ENCODE measurements at regions not wholly inside any gene's neighbourhood (a gene's known extent, or its start where the extent isn't known, plus 50 kb on each side); places are given as distances from the start of the nearest gene placed in this dataset.

DNA sequence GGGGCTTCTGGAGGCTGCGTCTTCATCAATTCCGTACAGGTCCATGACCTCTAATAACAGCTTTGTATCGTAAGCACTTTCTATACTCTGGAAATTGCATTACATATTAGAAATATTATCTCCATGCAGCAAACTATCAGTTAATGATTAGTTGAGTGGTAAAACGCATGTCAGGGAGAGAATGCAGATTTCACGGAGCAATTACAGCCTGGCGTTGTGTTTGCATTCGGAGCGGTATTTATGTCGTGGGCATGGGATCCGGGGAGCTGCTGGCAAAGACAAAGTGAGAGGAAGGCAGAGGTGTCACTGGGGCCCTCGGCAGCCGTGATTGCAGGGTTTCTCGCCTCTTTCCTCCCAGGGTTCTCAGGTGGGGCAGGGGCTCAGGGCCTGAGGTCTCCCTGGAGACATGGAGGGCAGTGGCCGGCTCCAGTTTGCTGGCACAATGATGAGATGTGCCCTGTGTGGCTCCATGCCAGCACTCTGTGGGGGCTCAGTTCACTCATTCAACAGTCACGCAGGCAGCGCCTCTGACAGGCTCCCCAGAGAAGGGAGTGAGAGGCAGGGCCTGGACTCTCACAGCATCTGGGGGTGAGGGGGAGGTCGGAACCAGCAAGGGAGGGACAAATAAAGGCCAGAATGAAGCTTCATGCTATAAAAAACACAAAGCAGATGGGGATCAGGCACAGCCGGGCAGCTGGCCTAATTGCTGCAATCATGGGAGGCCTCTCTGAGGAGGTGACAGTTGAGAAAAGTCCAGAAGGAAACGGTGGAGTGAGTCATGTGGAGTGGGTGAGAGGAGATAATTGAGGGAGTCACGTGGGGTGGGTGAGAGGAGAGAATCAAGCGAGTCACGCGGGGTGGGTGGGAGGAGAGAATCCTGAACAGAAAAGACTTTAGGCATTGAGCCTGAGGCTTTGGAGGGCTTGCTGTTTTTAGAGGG is 1002.7 kb downstream of the BRD1 start:
- no peaks in the 10 kb centered on the region for H3K36me3 ChIP-seq (ENCODE audit: control insufficient read depth, insufficient read depth, low read length)
- TF ChIP-seq, protein P1, sequence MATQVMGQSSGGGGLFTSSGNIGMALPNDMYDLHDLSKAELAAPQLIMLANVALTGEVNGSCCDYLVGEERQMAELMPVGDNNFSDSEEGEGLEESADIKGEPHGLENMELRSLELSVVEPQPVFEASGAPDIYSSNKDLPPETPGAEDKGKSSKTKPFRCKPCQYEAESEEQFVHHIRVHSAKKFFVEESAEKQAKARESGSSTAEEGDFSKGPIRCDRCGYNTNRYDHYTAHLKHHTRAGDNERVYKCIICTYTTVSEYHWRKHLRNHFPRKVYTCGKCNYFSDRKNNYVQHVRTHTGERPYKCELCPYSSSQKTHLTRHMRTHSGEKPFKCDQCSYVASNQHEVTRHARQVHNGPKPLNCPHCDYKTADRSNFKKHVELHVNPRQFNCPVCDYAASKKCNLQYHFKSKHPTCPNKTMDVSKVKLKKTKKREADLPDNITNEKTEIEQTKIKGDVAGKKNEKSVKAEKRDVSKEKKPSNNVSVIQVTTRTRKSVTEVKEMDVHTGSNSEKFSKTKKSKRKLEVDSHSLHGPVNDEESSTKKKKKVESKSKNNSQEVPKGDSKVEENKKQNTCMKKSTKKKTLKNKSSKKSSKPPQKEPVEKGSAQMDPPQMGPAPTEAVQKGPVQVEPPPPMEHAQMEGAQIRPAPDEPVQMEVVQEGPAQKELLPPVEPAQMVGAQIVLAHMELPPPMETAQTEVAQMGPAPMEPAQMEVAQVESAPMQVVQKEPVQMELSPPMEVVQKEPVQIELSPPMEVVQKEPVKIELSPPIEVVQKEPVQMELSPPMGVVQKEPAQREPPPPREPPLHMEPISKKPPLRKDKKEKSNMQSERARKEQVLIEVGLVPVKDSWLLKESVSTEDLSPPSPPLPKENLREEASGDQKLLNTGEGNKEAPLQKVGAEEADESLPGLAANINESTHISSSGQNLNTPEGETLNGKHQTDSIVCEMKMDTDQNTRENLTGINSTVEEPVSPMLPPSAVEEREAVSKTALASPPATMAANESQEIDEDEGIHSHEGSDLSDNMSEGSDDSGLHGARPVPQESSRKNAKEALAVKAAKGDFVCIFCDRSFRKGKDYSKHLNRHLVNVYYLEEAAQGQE (IDR thresholded peaks at IDR 0.05; ENCODE audit: insufficient read depth in 1 of 2, low read depth in 2 of 2, low read length in 1 of 2): no peak
- TF ChIP-seq POLR2AphosphoS5 (IDR thresholded peaks at IDR 0.05; ENCODE audit: low read depth, low read length): no peak
- TF ChIP-seq TCF7L2 (IDR thresholded peaks at IDR 0.05; ENCODE audit: low read depth, low read length): no peak
- no peak for TF ChIP-seq SIN3A (IDR thresholded peaks at IDR 0.05; ENCODE audit: borderline replicate concordance, insufficient read depth, low read depth, low read length)
- no peaks in the 10 kb centered on the region for H3K9me3 ChIP-seq (ENCODE audit: control insufficient read depth, insufficient read depth, low read depth, low read length)
- intact Hi-C loops (cut with micrococcal nuclease; ENCODE audit: unreplicated experiment) (no loop called here), in situ Hi-C loops (cut with HindIII; ENCODE audit: low pct_unique_long_range_greater_than_20kb, low sequenced_read_pairs) (no loop called here)
- POLR2A ChIA-PET: no interaction called here
- DNase-seq (ENCODE audit: low read depth, low spot score) (no peak), ATAC-seq (no peak)
- H3K4me3 ChIP-seq (ENCODE audit: low read depth in 2 of 2, low read length in 2 of 2): no peak overlapping the region
- H3K27me3 ChIP-seq (ENCODE audit: control insufficient read depth, insufficient read depth, low read length): no peaks in the 10 kb centered on the region
- no peaks in the 10 kb centered on the region for H3K4me1 ChIP-seq (ENCODE audit: control insufficient read depth, insufficient read depth, low read length)
- CTCF ChIA-PET: no interaction called here
- no peak overlapping the region for H3K27ac ChIP-seq (ENCODE audit: low read length)
- no TSS peak for BruUV-seq (replicated peaks)

DNA sequence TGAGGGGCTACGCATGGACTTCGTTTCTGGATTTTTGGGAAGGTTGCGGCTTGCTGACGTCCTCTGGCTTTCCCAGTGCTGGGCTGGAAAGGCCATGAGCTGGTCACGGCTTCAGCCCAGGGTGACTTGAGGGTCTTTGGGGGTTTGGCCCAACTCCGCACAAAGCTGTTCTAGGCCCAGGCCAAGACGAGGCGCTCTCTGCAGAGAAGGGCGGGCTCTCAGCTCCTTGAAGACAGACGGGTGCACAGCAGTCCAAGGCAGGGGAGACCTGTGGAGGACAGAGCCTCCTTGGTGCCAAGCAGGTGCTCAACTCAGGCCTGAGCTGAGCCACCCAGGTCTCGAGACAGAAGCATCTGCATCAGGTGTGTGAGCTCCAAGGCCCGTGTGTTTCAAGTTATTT is 1003.7 kb downstream of the BRD1 start:
- in situ Hi-C loops (cut with HindIII; ENCODE audit: low pct_unique_long_range_greater_than_20kb, low sequenced_read_pairs) (no loop called here), intact Hi-C loops (cut with micrococcal nuclease; ENCODE audit: unreplicated experiment) (no loop called here)
- no TSS peak for BruUV-seq (replicated peaks)

More for the DNA sequence above, 1003.7 kb downstream of the BRD1 start:
- Histone ChIP-seq H3K27me3 (ENCODE audit: control insufficient read depth, insufficient read depth, low read length) (no peaks in the 10 kb centered on the region), H3K27ac (ENCODE audit: low read length) (no peak overlapping the region), H3K9me3 (ENCODE audit: control insufficient read depth, insufficient read depth, low read depth, low read length) (no peaks in the 10 kb centered on the region), H3K36me3 (ENCODE audit: control insufficient read depth, insufficient read depth, low read length) (no peaks in the 10 kb centered on the region), H3K4me1 (ENCODE audit: control insufficient read depth, insufficient read depth, low read length) (no peaks in the 10 kb centered on the region), H3K4me3 (ENCODE audit: low read depth in 2 of 2, low read length in 2 of 2) (no peak overlapping the region)
- ChIA-PET CTCF (no interaction called here), POLR2A (no interaction called here)
- no peak for ATAC-seq
- DNase-seq (ENCODE audit: low read depth, low spot score): no peak
- TF ChIP-seq POLR2AphosphoS5 (IDR thresholded peaks at IDR 0.05; ENCODE audit: low read depth, low read length) (no peak), SIN3A (IDR thresholded peaks at IDR 0.05; ENCODE audit: borderline replicate concordance, insufficient read depth, low read depth, low read length) (no peak), TCF7L2 (IDR thresholded peaks at IDR 0.05; ENCODE audit: low read depth, low read length) (no peak)
- TF ChIP-seq, protein P1 (IDR thresholded peaks at IDR 0.05; ENCODE audit: insufficient read depth in 1 of 2, low read depth in 2 of 2, low read length in 1 of 2): no peak
- TF ChIP-seq, protein P2, sequence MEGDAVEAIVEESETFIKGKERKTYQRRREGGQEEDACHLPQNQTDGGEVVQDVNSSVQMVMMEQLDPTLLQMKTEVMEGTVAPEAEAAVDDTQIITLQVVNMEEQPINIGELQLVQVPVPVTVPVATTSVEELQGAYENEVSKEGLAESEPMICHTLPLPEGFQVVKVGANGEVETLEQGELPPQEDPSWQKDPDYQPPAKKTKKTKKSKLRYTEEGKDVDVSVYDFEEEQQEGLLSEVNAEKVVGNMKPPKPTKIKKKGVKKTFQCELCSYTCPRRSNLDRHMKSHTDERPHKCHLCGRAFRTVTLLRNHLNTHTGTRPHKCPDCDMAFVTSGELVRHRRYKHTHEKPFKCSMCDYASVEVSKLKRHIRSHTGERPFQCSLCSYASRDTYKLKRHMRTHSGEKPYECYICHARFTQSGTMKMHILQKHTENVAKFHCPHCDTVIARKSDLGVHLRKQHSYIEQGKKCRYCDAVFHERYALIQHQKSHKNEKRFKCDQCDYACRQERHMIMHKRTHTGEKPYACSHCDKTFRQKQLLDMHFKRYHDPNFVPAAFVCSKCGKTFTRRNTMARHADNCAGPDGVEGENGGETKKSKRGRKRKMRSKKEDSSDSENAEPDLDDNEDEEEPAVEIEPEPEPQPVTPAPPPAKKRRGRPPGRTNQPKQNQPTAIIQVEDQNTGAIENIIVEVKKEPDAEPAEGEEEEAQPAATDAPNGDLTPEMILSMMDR (IDR thresholded peaks at IDR 0.05): no peak

Data from Panc1 (cell line).